ENCODE measurements at regions not wholly inside any gene's neighbourhood (a gene's known extent, or its start where the extent isn't known, plus 50 kb on each side); places are given as distances from the start of the nearest gene placed in this dataset.

- TF ChIP-seq, protein P1, sequence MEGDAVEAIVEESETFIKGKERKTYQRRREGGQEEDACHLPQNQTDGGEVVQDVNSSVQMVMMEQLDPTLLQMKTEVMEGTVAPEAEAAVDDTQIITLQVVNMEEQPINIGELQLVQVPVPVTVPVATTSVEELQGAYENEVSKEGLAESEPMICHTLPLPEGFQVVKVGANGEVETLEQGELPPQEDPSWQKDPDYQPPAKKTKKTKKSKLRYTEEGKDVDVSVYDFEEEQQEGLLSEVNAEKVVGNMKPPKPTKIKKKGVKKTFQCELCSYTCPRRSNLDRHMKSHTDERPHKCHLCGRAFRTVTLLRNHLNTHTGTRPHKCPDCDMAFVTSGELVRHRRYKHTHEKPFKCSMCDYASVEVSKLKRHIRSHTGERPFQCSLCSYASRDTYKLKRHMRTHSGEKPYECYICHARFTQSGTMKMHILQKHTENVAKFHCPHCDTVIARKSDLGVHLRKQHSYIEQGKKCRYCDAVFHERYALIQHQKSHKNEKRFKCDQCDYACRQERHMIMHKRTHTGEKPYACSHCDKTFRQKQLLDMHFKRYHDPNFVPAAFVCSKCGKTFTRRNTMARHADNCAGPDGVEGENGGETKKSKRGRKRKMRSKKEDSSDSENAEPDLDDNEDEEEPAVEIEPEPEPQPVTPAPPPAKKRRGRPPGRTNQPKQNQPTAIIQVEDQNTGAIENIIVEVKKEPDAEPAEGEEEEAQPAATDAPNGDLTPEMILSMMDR (IDR thresholded peaks at IDR 0.05 in 2 of 3, conservative IDR thresholded peaks at IDR 0.05 in 1 of 3; ENCODE audit: borderline replicate concordance in 1 of 3, insufficient read depth in 1 of 3, low read depth in 2 of 3, low read length in 2 of 3): no peak
- TF ChIP-seq, protein P2, sequence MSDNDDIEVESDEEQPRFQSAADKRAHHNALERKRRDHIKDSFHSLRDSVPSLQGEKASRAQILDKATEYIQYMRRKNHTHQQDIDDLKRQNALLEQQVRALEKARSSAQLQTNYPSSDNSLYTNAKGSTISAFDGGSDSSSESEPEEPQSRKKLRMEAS (IDR thresholded peaks at IDR 0.05): no peak
- TF ChIP-seq POLR2AphosphoS5 (IDR thresholded peaks at IDR 0.05; ENCODE audit: low read depth, low read length) (no peak), RAD21 (IDR thresholded peaks at IDR 0.05; ENCODE audit: low read depth) (no peak), POLR2A (IDR thresholded peaks at IDR 0.05; ENCODE audit: borderline replicate concordance, extremely low read depth, insufficient read depth, insufficient read length) (no peak), ATF3 (IDR thresholded peaks at IDR 0.05) (no peak), CEBPB (IDR thresholded peaks at IDR 0.05; ENCODE audit: low read depth) (no peak), CBX3 (IDR thresholded peaks at IDR 0.05; ENCODE audit: low read depth) (no peak), YY1 (IDR thresholded peaks at IDR 0.05; ENCODE audit: extremely low read depth, insufficient replicate concordance, low read depth, low read length) (no peak), JUND (IDR thresholded peaks at IDR 0.05) (no peak), SP1 (IDR thresholded peaks at IDR 0.05; ENCODE audit: low read depth) (no peak)
- TF ChIP-seq, protein P3, sequence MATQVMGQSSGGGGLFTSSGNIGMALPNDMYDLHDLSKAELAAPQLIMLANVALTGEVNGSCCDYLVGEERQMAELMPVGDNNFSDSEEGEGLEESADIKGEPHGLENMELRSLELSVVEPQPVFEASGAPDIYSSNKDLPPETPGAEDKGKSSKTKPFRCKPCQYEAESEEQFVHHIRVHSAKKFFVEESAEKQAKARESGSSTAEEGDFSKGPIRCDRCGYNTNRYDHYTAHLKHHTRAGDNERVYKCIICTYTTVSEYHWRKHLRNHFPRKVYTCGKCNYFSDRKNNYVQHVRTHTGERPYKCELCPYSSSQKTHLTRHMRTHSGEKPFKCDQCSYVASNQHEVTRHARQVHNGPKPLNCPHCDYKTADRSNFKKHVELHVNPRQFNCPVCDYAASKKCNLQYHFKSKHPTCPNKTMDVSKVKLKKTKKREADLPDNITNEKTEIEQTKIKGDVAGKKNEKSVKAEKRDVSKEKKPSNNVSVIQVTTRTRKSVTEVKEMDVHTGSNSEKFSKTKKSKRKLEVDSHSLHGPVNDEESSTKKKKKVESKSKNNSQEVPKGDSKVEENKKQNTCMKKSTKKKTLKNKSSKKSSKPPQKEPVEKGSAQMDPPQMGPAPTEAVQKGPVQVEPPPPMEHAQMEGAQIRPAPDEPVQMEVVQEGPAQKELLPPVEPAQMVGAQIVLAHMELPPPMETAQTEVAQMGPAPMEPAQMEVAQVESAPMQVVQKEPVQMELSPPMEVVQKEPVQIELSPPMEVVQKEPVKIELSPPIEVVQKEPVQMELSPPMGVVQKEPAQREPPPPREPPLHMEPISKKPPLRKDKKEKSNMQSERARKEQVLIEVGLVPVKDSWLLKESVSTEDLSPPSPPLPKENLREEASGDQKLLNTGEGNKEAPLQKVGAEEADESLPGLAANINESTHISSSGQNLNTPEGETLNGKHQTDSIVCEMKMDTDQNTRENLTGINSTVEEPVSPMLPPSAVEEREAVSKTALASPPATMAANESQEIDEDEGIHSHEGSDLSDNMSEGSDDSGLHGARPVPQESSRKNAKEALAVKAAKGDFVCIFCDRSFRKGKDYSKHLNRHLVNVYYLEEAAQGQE (IDR thresholded peaks at IDR 0.05; ENCODE audit: low read depth): no peak
Measured at GRCh38 chr7:54859066-54859465, 100.1 kb upstream of the SEC61G start.
